GM12891 (cell line): ENCODE measurements at regions not wholly inside any gene's neighbourhood (a gene's known extent, or its start where the extent isn't known, plus 50 kb on each side); places are given as distances from the start of the nearest gene placed in this dataset.

Source experiments
- POLR2A ChIP-seq: IDR thresholded peaks from 2 replicates; pipeline ENCODE4 v1.6.1; 2011; ENCODE audit warnings: low read depth, low read length, control low read depth
- POLR2AphosphoS5 ChIP-seq: IDR thresholded peaks from 2 replicates; pipeline ENCODE4 v1.6.1; 2011; ENCODE audit warnings: low read depth, low read length, control low read depth
- TAF1 ChIP-seq: IDR thresholded peaks from 2 replicates; pipeline ENCODE4 v1.6.1; 2011; ENCODE audit warnings: low read depth, low read length, control low read depth

- TF ChIP-seq POLR2A = no peak
- no peak for TF ChIP-seq POLR2AphosphoS5
- TF ChIP-seq TAF1 = no peak
Observed at GRCh38 chr6:7004581-7005297, 103.0 kb upstream of the RREB1 start.
